B cell (primary cell): ENCODE measurements at regions not wholly inside any gene's neighbourhood (a gene's known extent, or its start where the extent isn't known, plus 50 kb on each side); places are given as distances from the start of the nearest gene placed in this dataset.

Experiments
- ATAC-seq: fragments of 200-7000 bp; cut with Tn5 transposase; one replicate; pipeline ENCODE4 v1.10.0; 2021; ENCODE audit warnings: low read depth, mild to moderate bottlenecking, moderate number of reproducible peaks, moderate library complexity
- CTCF ChIA-PET: fragments of 350-600 bp; sonication (Branson Sonifier 250); formaldehyde crosslinking; loops from one replicate; lab custom pipeline; 2021; ENCODE audit warnings: antibody characterized with exemption, inconsistent platforms; lab: Charles Lee
- POLR2A ChIA-PET: fragments of 350-600 bp; sonication (Branson Sonifier 250); formaldehyde crosslinking; loops from one replicate; lab custom pipeline; 2021; ENCODE audit warnings: antibody characterized with exemption; lab: Charles Lee
- DNase-seq: peaks from one replicate; pipeline ENCODE4 v3.0.0; 2013
- H2AFZ ChIP-seq: 2 replicates; pipeline ENCODE4 v1.6.1; 2012; ENCODE audit warnings: mild to moderate bottlenecking, low read depth, low read length; ENCODE audit not compliant: insufficient read depth, poor library complexity, severe bottlenecking
- H3K27ac ChIP-seq, 2 donors: 1 replicate in 1 of 2; 2 replicates in 1 of 2; pipeline ENCODE4 v1.5.1; 2012 to 2013; ENCODE audit warnings: low read length in 2 of 2, mild to moderate bottlenecking in 2 of 2, moderate library complexity in 1 of 2
- H3K27me3 ChIP-seq, 4 experiments: fragments of 200-600 bp in 1 of 4; sonication (generic) in 1 of 4; replicated peaks in 1 of 4; 1 replicate in 2 of 4; 2 replicates in 2 of 4; pipeline versions ENCODE4 v1.6.1 to v1.7.0; 2013 to 2016; ENCODE audit warnings: low read length in 3 of 4, mild to moderate bottlenecking in 2 of 4, mixed read lengths in 1 of 4, moderate library complexity in 1 of 4; ENCODE audit not compliant: insufficient read depth in 4 of 4, control insufficient read depth in 3 of 4; ENCODE audit errors: control extremely low read depth in 1 of 4
- H3K36me3 ChIP-seq, 2 experiments: replicated peaks in 1 of 2; 1 replicate in 1 of 2; 2 replicates in 1 of 2; pipeline versions ENCODE4 v1.6.1 to v1.7.1; 2013; ENCODE audit warnings: low read length in 1 of 2; ENCODE audit not compliant: insufficient read depth in 2 of 2, control insufficient read depth in 1 of 2; ENCODE audit errors: control extremely low read depth in 1 of 2, extremely low read depth in 1 of 2
- H3K4me1 ChIP-seq, 2 donors: fragments of 200-600 bp in 1 of 2; sonication (generic) in 1 of 2; 1 replicate in 1 of 2; 2 replicates in 1 of 2; pipeline versions ENCODE4 v1.5.1 to v1.6.1; 2013 to 2017; ENCODE audit warnings: low read length in 2 of 2; ENCODE audit not compliant: control insufficient read depth in 2 of 2, insufficient read depth in 2 of 2
- H3K4me2 ChIP-seq: replicated peaks from 2 replicates; pipeline ENCODE3; 2012; ENCODE audit warnings: mild to moderate bottlenecking, low read depth, low read length; ENCODE audit not compliant: poor library complexity, severe bottlenecking
- H3K4me3 ChIP-seq, 5 experiments: fragments of 200-600 bp in 1 of 5; sonication (generic) in 1 of 5; 1 replicate in 3 of 5; 2 replicates in 2 of 5; pipeline versions ENCODE4 v1.5.1 to v1.7.0; 2011 to 2016; ENCODE audit warnings: low read length in 4 of 5, mild to moderate bottlenecking in 4 of 5, low read depth in 2 of 5, control low read depth in 1 of 5, moderate library complexity in 1 of 5; ENCODE audit not compliant: insufficient read depth in 1 of 5; ENCODE audit errors: control extremely low read depth in 1 of 5, extremely low read depth in 1 of 5
- H3K79me2 ChIP-seq: fragments of 200-600 bp; sonication (generic); one replicate; pipeline ENCODE4 v1.6.0; 2016; ENCODE audit warnings: low read length; ENCODE audit not compliant: control insufficient read depth, insufficient read depth
- H3K9ac ChIP-seq: fragments of 200-600 bp; sonication (generic); 2 replicates; pipeline ENCODE4 v1.6.1; 2017; ENCODE audit warnings: mild to moderate bottlenecking, low read length, moderate library complexity
- H3K9me3 ChIP-seq, 3 donors: one replicate each; pipeline versions ENCODE4 v1.6.1 to v1.7.1; 2013; ENCODE audit warnings: low read length in 2 of 3; ENCODE audit not compliant: control insufficient read depth in 2 of 3, insufficient read depth in 1 of 3; ENCODE audit errors: control extremely low read depth in 1 of 3
- H4K20me1 ChIP-seq: 2 replicates; pipeline ENCODE4 v1.6.0; 2012; ENCODE audit warnings: mild to moderate bottlenecking, low read length; ENCODE audit not compliant: insufficient read depth, control insufficient read depth, poor library complexity, severe bottlenecking
- H3K27ac Mint-ChIP-seq: one replicate; pipeline ENCODE4 v1.8.0; 2021; ENCODE audit warnings: mixed read lengths
- H3K27me3 Mint-ChIP-seq: one replicate; pipeline ENCODE4 v1.8.0; 2021; ENCODE audit warnings: mixed read lengths
- H3K4me1 Mint-ChIP-seq: one replicate; pipeline ENCODE4 v1.8.0; 2021; ENCODE audit warnings: mixed read lengths
- H3K4me3 Mint-ChIP-seq: one replicate; pipeline ENCODE4 v1.8.0; 2021; ENCODE audit warnings: mixed read lengths
- H3K9me3 Mint-ChIP-seq: one replicate; pipeline ENCODE4 v1.8.0; 2022; ENCODE audit warnings: mixed read lengths; ENCODE audit not compliant: insufficient read depth
- CTCF ChIP-seq: fragments of 200-600 bp; IDR thresholded peaks from one replicate; pipeline ENCODE4 v1.8.0; 2022; ENCODE audit warnings: antibody characterized with exemption, mild to moderate bottlenecking
- EZH2 ChIP-seq: IDR thresholded peaks from 2 replicates; pipeline ENCODE4 v1.6.1; 2012; ENCODE audit warnings: borderline replicate concordance, low read depth, mild to moderate bottlenecking, moderate library complexity, low read length; ENCODE audit not compliant: insufficient read depth, poor library complexity, severe bottlenecking
- WGBS: methylation state at CpG from one replicate; pipeline ENCODE4 v1.1.5; 2013; ENCODE audit warnings: missing lambda C conversion rate; ENCODE audit not compliant: insufficient coverage; 5-methylcytosine and 5-hydroxymethylcytosine counted together
- intact Hi-C: fragments of 100-400 bp; cut with micrococcal nuclease; formaldehyde crosslinking; loops from one replicate; pipeline ENCODE4 v1.10.0; 2022

GRCh38 chr15:93296759-93297500 is 207.9 kb upstream of the RGMA start:
- no peaks in the 10 kb centered on the region for H3K27me3 Mint-ChIP-seq

More at GRCh38 chr15:93296759-93297500, 207.9 kb upstream of the RGMA start:
- ATAC-seq: no peak
- H3K4me2 ChIP-seq: no peak overlapping the region
- H4K20me1 ChIP-seq: no peaks in the 10 kb centered on the region
- no peak overlapping the region for H2AFZ ChIP-seq
- TF ChIP-seq CTCF (no peak), EZH2 (no peak)
- WGBS: 68% methylated on average over 4 of the region's 6 CpGs
- H3K4me3 ChIP-seq: no peak overlapping the region
- H3K9ac ChIP-seq: no peak overlapping the region
- intact Hi-C loops: no loop called here
- DNase-seq: no peak
- no peaks in the 10 kb centered on the region for H3K79me2 ChIP-seq
- Mint-ChIP-seq H3K9me3 (no peaks in the 10 kb centered on the region), H3K4me3 (no peak overlapping the region), H3K27ac (no peak overlapping the region), H3K4me1 (no peaks in the 10 kb centered on the region)
- CTCF ChIA-PET: no interaction called here
- H3K27ac ChIP-seq: no peak overlapping the region
- no peaks in the 10 kb centered on the region for H3K4me1 ChIP-seq
- H3K36me3 ChIP-seq: no peaks in the 10 kb centered on the region
- POLR2A ChIA-PET: no interaction called here
- H3K9me3 ChIP-seq: peaks cover 0 to 4% (median 0%) of the 10 kb centered on the region in 3 donors
- H3K27me3 ChIP-seq: no peaks in the 10 kb centered on the region
